ENCODE measurements at regions not wholly inside any gene's neighbourhood (a gene's known extent, or its start where the extent isn't known, plus 50 kb on each side); places are given as distances from the start of the nearest gene placed in this dataset.

DNA sequence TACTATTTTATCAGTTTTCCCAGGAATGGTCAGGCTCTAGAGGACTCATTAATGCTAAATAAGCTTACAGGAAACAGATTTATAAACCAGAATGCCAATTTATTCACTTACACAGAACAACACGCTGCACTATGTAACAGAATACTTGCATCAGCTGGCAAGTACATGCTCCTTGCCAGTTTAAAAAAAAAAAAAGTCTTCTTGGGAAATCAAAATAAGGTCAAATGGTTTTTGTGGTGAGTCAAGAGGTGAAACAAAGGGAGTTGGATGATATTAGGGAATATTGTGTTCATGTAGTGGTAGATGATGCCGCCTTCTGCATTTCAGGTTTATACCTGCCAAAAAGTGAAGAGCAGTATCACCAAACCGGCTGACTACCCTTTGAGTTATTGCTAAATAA lies 1322.1 kb upstream of the ZEB2 start:
- no TSS peak for BruUV-seq (replicated peaks)
- no peak overlapping the region for H3K4me3 ChIP-seq (replicated peaks in 1 of 2; ENCODE audit: low read depth in 1 of 2, low read length in 2 of 2)
- TF ChIP-seq CEBPB (IDR thresholded peaks at IDR 0.05; ENCODE audit: low read depth) (no peak), SRF (IDR thresholded peaks at IDR 0.05; ENCODE audit: low read depth) (no peak), POLR2A (IDR thresholded peaks at IDR 0.05; ENCODE audit: borderline replicate concordance, extremely low read depth, insufficient read depth, insufficient read length) (no peak), TCF7L2 (IDR thresholded peaks at IDR 0.05; ENCODE audit: borderline replicate concordance, extremely low read depth, insufficient read depth, insufficient read length) (no peak), YY1 (IDR thresholded peaks at IDR 0.05; ENCODE audit: extremely low read depth, insufficient replicate concordance, low read depth, low read length) (no peak), EZH2 (IDR thresholded peaks at IDR 0.05) (no peak), EZH2phosphoT487 (IDR thresholded peaks at IDR 0.05; ENCODE audit: borderline replicate concordance) (no peak), CBX3 (IDR thresholded peaks at IDR 0.05; ENCODE audit: low read depth) (no peak), SIN3A (IDR thresholded peaks at IDR 0.05; ENCODE audit: low read depth) (no peak), SP1 (IDR thresholded peaks at IDR 0.05; ENCODE audit: low read depth) (no peak), JUND (IDR thresholded peaks at IDR 0.05) (no peak), FOSL1 (IDR thresholded peaks at IDR 0.05; ENCODE audit: low read depth) (no peak), ZNF274 (IDR thresholded peaks at IDR 0.05; ENCODE audit: low read depth, low read length) (no peak), POLR2AphosphoS5 (IDR thresholded peaks at IDR 0.05; ENCODE audit: low read depth, low read length) (no peak)
- TF ChIP-seq, protein P1, sequence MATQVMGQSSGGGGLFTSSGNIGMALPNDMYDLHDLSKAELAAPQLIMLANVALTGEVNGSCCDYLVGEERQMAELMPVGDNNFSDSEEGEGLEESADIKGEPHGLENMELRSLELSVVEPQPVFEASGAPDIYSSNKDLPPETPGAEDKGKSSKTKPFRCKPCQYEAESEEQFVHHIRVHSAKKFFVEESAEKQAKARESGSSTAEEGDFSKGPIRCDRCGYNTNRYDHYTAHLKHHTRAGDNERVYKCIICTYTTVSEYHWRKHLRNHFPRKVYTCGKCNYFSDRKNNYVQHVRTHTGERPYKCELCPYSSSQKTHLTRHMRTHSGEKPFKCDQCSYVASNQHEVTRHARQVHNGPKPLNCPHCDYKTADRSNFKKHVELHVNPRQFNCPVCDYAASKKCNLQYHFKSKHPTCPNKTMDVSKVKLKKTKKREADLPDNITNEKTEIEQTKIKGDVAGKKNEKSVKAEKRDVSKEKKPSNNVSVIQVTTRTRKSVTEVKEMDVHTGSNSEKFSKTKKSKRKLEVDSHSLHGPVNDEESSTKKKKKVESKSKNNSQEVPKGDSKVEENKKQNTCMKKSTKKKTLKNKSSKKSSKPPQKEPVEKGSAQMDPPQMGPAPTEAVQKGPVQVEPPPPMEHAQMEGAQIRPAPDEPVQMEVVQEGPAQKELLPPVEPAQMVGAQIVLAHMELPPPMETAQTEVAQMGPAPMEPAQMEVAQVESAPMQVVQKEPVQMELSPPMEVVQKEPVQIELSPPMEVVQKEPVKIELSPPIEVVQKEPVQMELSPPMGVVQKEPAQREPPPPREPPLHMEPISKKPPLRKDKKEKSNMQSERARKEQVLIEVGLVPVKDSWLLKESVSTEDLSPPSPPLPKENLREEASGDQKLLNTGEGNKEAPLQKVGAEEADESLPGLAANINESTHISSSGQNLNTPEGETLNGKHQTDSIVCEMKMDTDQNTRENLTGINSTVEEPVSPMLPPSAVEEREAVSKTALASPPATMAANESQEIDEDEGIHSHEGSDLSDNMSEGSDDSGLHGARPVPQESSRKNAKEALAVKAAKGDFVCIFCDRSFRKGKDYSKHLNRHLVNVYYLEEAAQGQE (IDR thresholded peaks at IDR 0.05; ENCODE audit: low read depth), result no peak
- TF ChIP-seq, protein P2, sequence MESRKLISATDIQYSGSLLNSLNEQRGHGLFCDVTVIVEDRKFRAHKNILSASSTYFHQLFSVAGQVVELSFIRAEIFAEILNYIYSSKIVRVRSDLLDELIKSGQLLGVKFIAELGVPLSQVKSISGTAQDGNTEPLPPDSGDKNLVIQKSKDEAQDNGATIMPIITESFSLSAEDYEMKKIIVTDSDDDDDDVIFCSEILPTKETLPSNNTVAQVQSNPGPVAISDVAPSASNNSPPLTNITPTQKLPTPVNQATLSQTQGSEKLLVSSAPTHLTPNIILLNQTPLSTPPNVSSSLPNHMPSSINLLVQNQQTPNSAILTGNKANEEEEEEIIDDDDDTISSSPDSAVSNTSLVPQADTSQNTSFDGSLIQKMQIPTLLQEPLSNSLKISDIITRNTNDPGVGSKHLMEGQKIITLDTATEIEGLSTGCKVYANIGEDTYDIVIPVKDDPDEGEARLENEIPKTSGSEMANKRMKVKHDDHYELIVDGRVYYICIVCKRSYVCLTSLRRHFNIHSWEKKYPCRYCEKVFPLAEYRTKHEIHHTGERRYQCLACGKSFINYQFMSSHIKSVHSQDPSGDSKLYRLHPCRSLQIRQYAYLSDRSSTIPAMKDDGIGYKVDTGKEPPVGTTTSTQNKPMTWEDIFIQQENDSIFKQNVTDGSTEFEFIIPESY (IDR thresholded peaks at IDR 0.05; ENCODE audit: extremely low read depth, insufficient replicate concordance, low read length), result no peak
- TF ChIP-seq, protein P3, sequence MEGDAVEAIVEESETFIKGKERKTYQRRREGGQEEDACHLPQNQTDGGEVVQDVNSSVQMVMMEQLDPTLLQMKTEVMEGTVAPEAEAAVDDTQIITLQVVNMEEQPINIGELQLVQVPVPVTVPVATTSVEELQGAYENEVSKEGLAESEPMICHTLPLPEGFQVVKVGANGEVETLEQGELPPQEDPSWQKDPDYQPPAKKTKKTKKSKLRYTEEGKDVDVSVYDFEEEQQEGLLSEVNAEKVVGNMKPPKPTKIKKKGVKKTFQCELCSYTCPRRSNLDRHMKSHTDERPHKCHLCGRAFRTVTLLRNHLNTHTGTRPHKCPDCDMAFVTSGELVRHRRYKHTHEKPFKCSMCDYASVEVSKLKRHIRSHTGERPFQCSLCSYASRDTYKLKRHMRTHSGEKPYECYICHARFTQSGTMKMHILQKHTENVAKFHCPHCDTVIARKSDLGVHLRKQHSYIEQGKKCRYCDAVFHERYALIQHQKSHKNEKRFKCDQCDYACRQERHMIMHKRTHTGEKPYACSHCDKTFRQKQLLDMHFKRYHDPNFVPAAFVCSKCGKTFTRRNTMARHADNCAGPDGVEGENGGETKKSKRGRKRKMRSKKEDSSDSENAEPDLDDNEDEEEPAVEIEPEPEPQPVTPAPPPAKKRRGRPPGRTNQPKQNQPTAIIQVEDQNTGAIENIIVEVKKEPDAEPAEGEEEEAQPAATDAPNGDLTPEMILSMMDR (IDR thresholded peaks at IDR 0.05 in 2 of 3, conservative IDR thresholded peaks at IDR 0.05 in 1 of 3; ENCODE audit: borderline replicate concordance in 1 of 3, insufficient read depth in 1 of 3, low read depth in 2 of 3, low read length in 2 of 3), result no peak
- TF ChIP-seq, protein P4, sequence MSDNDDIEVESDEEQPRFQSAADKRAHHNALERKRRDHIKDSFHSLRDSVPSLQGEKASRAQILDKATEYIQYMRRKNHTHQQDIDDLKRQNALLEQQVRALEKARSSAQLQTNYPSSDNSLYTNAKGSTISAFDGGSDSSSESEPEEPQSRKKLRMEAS (IDR thresholded peaks at IDR 0.05), result no peak
- TF ChIP-seq, protein P5, sequence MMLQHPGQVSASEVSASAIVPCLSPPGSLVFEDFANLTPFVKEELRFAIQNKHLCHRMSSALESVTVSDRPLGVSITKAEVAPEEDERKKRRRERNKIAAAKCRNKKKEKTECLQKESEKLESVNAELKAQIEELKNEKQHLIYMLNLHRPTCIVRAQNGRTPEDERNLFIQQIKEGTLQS (IDR thresholded peaks at IDR 0.05), result no peak
- H4K20me1 ChIP-seq (ENCODE audit: insufficient read depth), result no peaks in the 10 kb centered on the region
- no peaks in the 10 kb centered on the region for H3K9me2 ChIP-seq (ENCODE audit: insufficient read depth)
- H3K4me1 ChIP-seq (ENCODE audit: control insufficient read depth in 1 of 2, insufficient read depth in 2 of 2, low read length in 2 of 2), result no peaks in the 10 kb centered on the region
- DNase-seq (ENCODE audit: low read depth, low spot score) (no peak), ATAC-seq (no peak)
- H3K4me2 ChIP-seq (ENCODE audit: low read length), result no peak overlapping the region
- ChIA-PET POLR2A (no interaction called here), CTCF (no interaction called here), RAD21 (ENCODE audit: low non-redundant PET in 1 of 2, low total read pairs in 2 of 2, uncharacterized antibody in 2 of 2, unreplicated experiment in 2 of 2) (no interaction called here)
- H3K27ac ChIP-seq (ENCODE audit: low read depth, low read length), result no peak overlapping the region
- H3K79me2 ChIP-seq (ENCODE audit: insufficient read depth, low read length), result no peaks in the 10 kb centered on the region
- no peaks in the 10 kb centered on the region for H3K9me3 ChIP-seq (ENCODE audit: control insufficient read depth in 1 of 2, insufficient read depth in 1 of 2, low read depth in 1 of 2, low read length in 2 of 2)
- no peak overlapping the region for H2AFZ ChIP-seq (ENCODE audit: low read depth, low read length, poor library complexity, severe bottlenecking)
- no peaks in the 10 kb centered on the region for H3K36me3 ChIP-seq (ENCODE audit: control insufficient read depth in 1 of 2, insufficient read depth in 2 of 2, low read length in 2 of 2)
- no peak overlapping the region for H3K9ac ChIP-seq (ENCODE audit: low read length)
- intact Hi-C loops (cut with micrococcal nuclease), result no loop called here
- no peaks in the 10 kb centered on the region for H3K27me3 ChIP-seq (ENCODE audit: insufficient read depth, low read length)
